A549 (cell line): ENCODE measurements at regions not wholly inside any gene's neighbourhood (a gene's known extent, or its start where the extent isn't known, plus 50 kb on each side); places are given as distances from the start of the nearest gene placed in this dataset.

Experiments
- ATAC-seq, 2 experiments: fragments of 200-7000 bp in 1 of 2; fragments of >200 bp in 1 of 2; cut with Nextera tagmentation in 1 of 2; cut with Tn5 transposase in 1 of 2; 3 replicates each; pipeline versions ENCODE4 v1.8.0 to v1.9.1; 2018 to 2020; ENCODE audit warnings: mild to moderate bottlenecking in 1 of 2, moderate library complexity in 1 of 2
- CTCF ChIA-PET: fragments of 300-600 bp; sonication (Branson Sonifier 250); formaldehyde crosslinking; extraction: SDS; loops from one replicate; lab custom pipeline; 2021; ENCODE audit warnings: antibody characterized with exemption, inconsistent platforms; lab: Yijun Ruan, JAX
- POLR2A ChIA-PET: fragments of 350-600 bp; formaldehyde crosslinking; extraction: SDS; loops from one replicate; lab custom pipeline; 2021; ENCODE audit warnings: antibody characterized with exemption, inconsistent platforms; lab: Yijun Ruan, JAX
- DNase-seq, 2 experiments: peaks; one replicate each; pipeline versions ENCODE4 v3.0.0 to v3.0.0-alpha.2; 2011 to 2016; ENCODE audit warnings: low read depth in 1 of 2, low spot score in 1 of 2
- FAIRE-seq: peaks from 2 replicates; lab custom pipeline; 2011; peaks lifted over from hg19 to GRCh38; lab: Jason Lieb, UNC
- H3K27ac ChIP-seq, 2 experiments: fragments of >200 bp; sonication (Bioruptor Twin); formaldehyde crosslinking; 3 replicates each; pipeline ENCODE4 v1.5.1; 2016 to 2017
- H3K4me1 ChIP-seq: fragments of >200 bp; sonication (Bioruptor Twin); formaldehyde crosslinking; 3 replicates; pipeline ENCODE4 v1.6.1; 2016
- H3K4me2 ChIP-seq: fragments of >200 bp; sonication (Bioruptor Twin); formaldehyde crosslinking; 3 replicates; pipeline ENCODE4 v1.6.1; 2016
- H3K4me3 ChIP-seq: fragments of >200 bp; sonication (Bioruptor Twin); formaldehyde crosslinking; 3 replicates; pipeline ENCODE4 v1.5.1; 2016
- H3K9me3 ChIP-seq: fragments of >200 bp; sonication (Bioruptor Twin); formaldehyde crosslinking; 3 replicates; pipeline ENCODE4 v1.6.1; 2016
- CEBPB ChIP-seq, 2 experiments: fragments of >200 bp in 1 of 2; sonication (Bioruptor Twin) in 1 of 2; formaldehyde crosslinking in 1 of 2; IDR thresholded peaks; 2 replicates each; pipeline ENCODE4 v1.6.1; 2012 to 2016
- CHD4 ChIP-seq: fragments of 200-600 bp; sonication (generic); IDR thresholded peaks from 2 replicates; pipeline ENCODE4 v1.6.1; 2016; ENCODE audit warnings: antibody characterized with exemption, mild to moderate bottlenecking, borderline replicate concordance
- EP300 ChIP-seq, 2 experiments: fragments of >200 bp; sonication (Bioruptor Twin); formaldehyde crosslinking; IDR thresholded peaks; 2 replicates in 1 of 2; 3 replicates in 1 of 2; pipeline ENCODE4 v1.6.1; 2016 to 2017
- FOSL2 ChIP-seq, 2 experiments: fragments of 450-650 bp in 1 of 2; fragments of >200 bp in 1 of 2; sonication (Bioruptor Twin) in 1 of 2; formaldehyde crosslinking; IDR thresholded peaks; 2 replicates each; pipeline versions ENCODE4 v1.5.0 to v1.6.1; 2016 to 2020; ENCODE audit warnings: mild to moderate bottlenecking in 1 of 2, moderate library complexity in 1 of 2
- GATA3 ChIP-seq: IDR thresholded peaks from 2 replicates; pipeline ENCODE4 v1.6.1; 2012; ENCODE audit warnings: borderline replicate concordance
- HOXA7 ChIP-seq: fragments of 250-450 bp; sonication (Bioruptor Pico); IDR thresholded peaks from 2 replicates; pipeline ENCODE4 v1.5.0; 2020; ENCODE audit warnings: mild to moderate bottlenecking, moderate library complexity
- JUN ChIP-seq, 2 experiments: fragments of >200 bp; sonication (Bioruptor Twin); formaldehyde crosslinking; IDR thresholded peaks; 2 replicates in 1 of 2; 3 replicates in 1 of 2; pipeline ENCODE4 v1.6.1; 2016 to 2017
- JUNB ChIP-seq: fragments of >200 bp; sonication (Bioruptor Twin); formaldehyde crosslinking; IDR thresholded peaks from 2 replicates; pipeline ENCODE4 v1.6.1; 2016
- MAX ChIP-seq: IDR thresholded peaks from 2 replicates; pipeline ENCODE4 v1.6.1; 2012
- MAZ ChIP-seq: fragments of 150-350 bp; IDR thresholded peaks from 2 replicates; pipeline ENCODE4 v1.6.1; 2014; ENCODE audit warnings: antibody characterized with exemption, low read depth, low read length, borderline replicate concordance
- NR3C1 ChIP-seq: fragments of >200 bp; sonication (Bioruptor Twin); formaldehyde crosslinking; IDR thresholded peaks from 3 replicates; pipeline ENCODE4 v1.6.1; 2017
- PHF8 ChIP-seq: fragments of 200-600 bp; sonication (generic); IDR thresholded peaks from 2 replicates; pipeline ENCODE4 v1.6.1; 2016; ENCODE audit warnings: low read depth, mild to moderate bottlenecking, antibody characterized with exemption, moderate library complexity, borderline replicate concordance
- POLR2A ChIP-seq: IDR thresholded peaks from 2 replicates; pipeline ENCODE4 v1.6.1; 2012; ENCODE audit warnings: mild to moderate bottlenecking, low read length
- RAD21 ChIP-seq, 2 experiments: fragments of >200 bp in 1 of 2; sonication (Bioruptor Twin) in 1 of 2; formaldehyde crosslinking in 1 of 2; IDR thresholded peaks in 1 of 2; conservative IDR thresholded peaks in 1 of 2; 2 replicates in 1 of 2; 3 replicates in 1 of 2; pipeline ENCODE4 v1.6.1; 2012 to 2018; ENCODE audit warnings: inconsistent platforms in 1 of 2
- RARB ChIP-seq: fragments of 250-450 bp; sonication (Bioruptor Pico); IDR thresholded peaks from 2 replicates; pipeline ENCODE4 v1.8.0; 2021; ENCODE audit warnings: mild to moderate bottlenecking, moderate library complexity
- SMC3 ChIP-seq: fragments of >200 bp; sonication (Bioruptor Twin); formaldehyde crosslinking; IDR thresholded peaks from 3 replicates; pipeline ENCODE4 v1.6.1; 2018; ENCODE audit warnings: inconsistent platforms
- TFCP2L1 ChIP-seq: fragments of 250-450 bp; sonication (Bioruptor Pico); IDR thresholded peaks from 2 replicates; pipeline ENCODE4 v1.5.0; 2021; ENCODE audit warnings: mild to moderate bottlenecking
- ZSCAN20 ChIP-seq: fragments of 250-450 bp; sonication (Bioruptor Pico); IDR thresholded peaks from 2 replicates; pipeline ENCODE4 v1.8.0; 2022; ENCODE audit warnings: mild to moderate bottlenecking, moderate library complexity
- WGBS: methylation state at CpG from one replicate; pipeline ENCODE4 v1.1.6; 2017; ENCODE audit errors: missing lambda C conversion rate; 5-methylcytosine and 5-hydroxymethylcytosine counted together
- TF ChIP-seq, protein P1 (sequence below): IDR thresholded peaks from 2 replicates; pipeline ENCODE4 v1.6.1; 2012; ENCODE audit warnings: low read depth, borderline replicate concordance
- TF ChIP-seq, protein P2 (sequence below): fragments of 200-600 bp; sonication (generic); IDR thresholded peaks from 2 replicates; pipeline ENCODE4 v1.6.1; 2016; ENCODE audit warnings: antibody characterized with exemption, mild to moderate bottlenecking, moderate library complexity
- TF ChIP-seq, protein P3 (sequence below): IDR thresholded peaks from 2 replicates; pipeline ENCODE4 v1.6.1; 2012
- TF ChIP-seq, protein P4 (sequence below): fragments of >200 bp; sonication (Bioruptor Twin); formaldehyde crosslinking; IDR thresholded peaks from 3 replicates; pipeline ENCODE4 v1.6.1; 2016
- TF ChIP-seq, protein P5 (sequence below): fragments of 250-450 bp; sonication (Bioruptor Pico); IDR thresholded peaks from 2 replicates; pipeline ENCODE4 v1.5.0; 2021; ENCODE audit warnings: mild to moderate bottlenecking, moderate library complexity, borderline replicate concordance

DNA sequence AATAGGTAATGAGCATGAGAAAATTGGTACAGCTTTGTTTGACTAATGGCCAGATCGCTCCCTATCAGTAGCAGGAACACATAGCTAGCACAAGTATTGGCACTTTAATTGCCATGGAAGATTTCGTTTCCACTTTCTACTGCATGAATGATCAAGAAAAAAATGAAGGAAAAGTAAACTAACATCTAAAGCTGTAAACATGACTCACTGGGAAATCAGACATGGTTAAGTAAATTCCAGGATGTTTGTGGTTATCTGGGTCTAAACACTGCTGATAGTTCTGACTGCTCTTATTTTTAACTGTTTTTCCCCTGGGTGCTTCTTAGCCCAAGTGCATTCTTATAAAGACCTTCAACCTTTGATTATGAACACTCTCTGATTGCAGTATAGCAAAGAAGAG, 388.9 kb downstream of the NR2F1-AS1 start:
- ChIA-PET CTCF (no interaction called here), POLR2A (interaction anchor here (0.9 kb wide), 1 partner anchor 392 kb away, joined by 5 read pairs; no protein-coding TSS in a partner anchor)
- 3% methylated on average over 2 of the region's 2 CpGs for WGBS
- TF ChIP-seq HOXA7 (CRISPR knock-in tag) (no peak), POLR2A (no peak), PHF8 (no peak), RARB (CRISPR knock-in tag) (no peak), MAX (peak; percentile 63), SMC3 (peak; percentile 48; the same call in 2 of the 3 replicates), EP300 (IDR thresholded peaks at IDR 0.05) (peak; percentile 42 to 68; a peak in 2 of 5 replicates), CEBPB (IDR thresholded peaks at IDR 0.05) (peak in 1 of 2 experiments; percentile 68; a peak in 1 of 4 replicates), FOSL2 (IDR thresholded peaks at IDR 0.05) (peak; percentile 81), FOSL2 (CRISPR knock-in tag; IDR thresholded peaks at IDR 0.05) (peak; percentile 93), NR3C1 (no peak), ZSCAN20 (CRISPR knock-in tag) (no peak), CHD4 (no peak), GATA3 (peak; percentile 92), MAZ (no peak), JUNB (peak; percentile 96), JUN (IDR thresholded peaks at IDR 0.05) (peak; percentile 59 to 79; a peak in 2 of 5 replicates), TFCP2L1 (CRISPR knock-in tag) (no peak), RAD21 (conservative IDR thresholded peaks at IDR 0.05 in 1 of 2, IDR thresholded peaks at IDR 0.05 in 1 of 2) (peak in 1 of 2 experiments; percentile 32; a peak in 3 of 5 replicates)
- TF ChIP-seq, protein P1, sequence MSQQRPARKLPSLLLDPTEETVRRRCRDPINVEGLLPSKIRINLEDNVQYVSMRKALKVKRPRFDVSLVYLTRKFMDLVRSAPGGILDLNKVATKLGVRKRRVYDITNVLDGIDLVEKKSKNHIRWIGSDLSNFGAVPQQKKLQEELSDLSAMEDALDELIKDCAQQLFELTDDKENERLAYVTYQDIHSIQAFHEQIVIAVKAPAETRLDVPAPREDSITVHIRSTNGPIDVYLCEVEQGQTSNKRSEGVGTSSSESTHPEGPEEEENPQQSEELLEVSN, result no peak
- TF ChIP-seq, protein P2, sequence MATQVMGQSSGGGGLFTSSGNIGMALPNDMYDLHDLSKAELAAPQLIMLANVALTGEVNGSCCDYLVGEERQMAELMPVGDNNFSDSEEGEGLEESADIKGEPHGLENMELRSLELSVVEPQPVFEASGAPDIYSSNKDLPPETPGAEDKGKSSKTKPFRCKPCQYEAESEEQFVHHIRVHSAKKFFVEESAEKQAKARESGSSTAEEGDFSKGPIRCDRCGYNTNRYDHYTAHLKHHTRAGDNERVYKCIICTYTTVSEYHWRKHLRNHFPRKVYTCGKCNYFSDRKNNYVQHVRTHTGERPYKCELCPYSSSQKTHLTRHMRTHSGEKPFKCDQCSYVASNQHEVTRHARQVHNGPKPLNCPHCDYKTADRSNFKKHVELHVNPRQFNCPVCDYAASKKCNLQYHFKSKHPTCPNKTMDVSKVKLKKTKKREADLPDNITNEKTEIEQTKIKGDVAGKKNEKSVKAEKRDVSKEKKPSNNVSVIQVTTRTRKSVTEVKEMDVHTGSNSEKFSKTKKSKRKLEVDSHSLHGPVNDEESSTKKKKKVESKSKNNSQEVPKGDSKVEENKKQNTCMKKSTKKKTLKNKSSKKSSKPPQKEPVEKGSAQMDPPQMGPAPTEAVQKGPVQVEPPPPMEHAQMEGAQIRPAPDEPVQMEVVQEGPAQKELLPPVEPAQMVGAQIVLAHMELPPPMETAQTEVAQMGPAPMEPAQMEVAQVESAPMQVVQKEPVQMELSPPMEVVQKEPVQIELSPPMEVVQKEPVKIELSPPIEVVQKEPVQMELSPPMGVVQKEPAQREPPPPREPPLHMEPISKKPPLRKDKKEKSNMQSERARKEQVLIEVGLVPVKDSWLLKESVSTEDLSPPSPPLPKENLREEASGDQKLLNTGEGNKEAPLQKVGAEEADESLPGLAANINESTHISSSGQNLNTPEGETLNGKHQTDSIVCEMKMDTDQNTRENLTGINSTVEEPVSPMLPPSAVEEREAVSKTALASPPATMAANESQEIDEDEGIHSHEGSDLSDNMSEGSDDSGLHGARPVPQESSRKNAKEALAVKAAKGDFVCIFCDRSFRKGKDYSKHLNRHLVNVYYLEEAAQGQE, result no peak
- TF ChIP-seq, protein P3, sequence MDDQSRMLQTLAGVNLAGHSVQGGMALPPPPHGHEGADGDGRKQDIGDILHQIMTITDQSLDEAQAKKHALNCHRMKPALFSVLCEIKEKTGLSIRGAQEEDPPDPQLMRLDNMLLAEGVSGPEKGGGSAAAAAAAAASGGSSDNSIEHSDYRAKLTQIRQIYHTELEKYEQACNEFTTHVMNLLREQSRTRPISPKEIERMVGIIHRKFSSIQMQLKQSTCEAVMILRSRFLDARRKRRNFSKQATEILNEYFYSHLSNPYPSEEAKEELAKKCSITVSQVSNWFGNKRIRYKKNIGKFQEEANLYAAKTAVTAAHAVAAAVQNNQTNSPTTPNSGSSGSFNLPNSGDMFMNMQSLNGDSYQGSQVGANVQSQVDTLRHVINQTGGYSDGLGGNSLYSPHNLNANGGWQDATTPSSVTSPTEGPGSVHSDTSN, result no peak
- TF ChIP-seq, protein P4, sequence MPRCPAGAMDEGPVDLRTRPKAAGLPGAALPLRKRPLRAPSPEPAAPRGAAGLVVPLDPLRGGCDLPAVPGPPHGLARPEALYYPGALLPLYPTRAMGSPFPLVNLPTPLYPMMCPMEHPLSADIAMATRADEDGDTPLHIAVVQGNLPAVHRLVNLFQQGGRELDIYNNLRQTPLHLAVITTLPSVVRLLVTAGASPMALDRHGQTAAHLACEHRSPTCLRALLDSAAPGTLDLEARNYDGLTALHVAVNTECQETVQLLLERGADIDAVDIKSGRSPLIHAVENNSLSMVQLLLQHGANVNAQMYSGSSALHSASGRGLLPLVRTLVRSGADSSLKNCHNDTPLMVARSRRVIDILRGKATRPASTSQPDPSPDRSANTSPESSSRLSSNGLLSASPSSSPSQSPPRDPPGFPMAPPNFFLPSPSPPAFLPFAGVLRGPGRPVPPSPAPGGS, result peak; percentile 74; the same call in 1 of the 3 replicates
- TF ChIP-seq, protein P5, sequence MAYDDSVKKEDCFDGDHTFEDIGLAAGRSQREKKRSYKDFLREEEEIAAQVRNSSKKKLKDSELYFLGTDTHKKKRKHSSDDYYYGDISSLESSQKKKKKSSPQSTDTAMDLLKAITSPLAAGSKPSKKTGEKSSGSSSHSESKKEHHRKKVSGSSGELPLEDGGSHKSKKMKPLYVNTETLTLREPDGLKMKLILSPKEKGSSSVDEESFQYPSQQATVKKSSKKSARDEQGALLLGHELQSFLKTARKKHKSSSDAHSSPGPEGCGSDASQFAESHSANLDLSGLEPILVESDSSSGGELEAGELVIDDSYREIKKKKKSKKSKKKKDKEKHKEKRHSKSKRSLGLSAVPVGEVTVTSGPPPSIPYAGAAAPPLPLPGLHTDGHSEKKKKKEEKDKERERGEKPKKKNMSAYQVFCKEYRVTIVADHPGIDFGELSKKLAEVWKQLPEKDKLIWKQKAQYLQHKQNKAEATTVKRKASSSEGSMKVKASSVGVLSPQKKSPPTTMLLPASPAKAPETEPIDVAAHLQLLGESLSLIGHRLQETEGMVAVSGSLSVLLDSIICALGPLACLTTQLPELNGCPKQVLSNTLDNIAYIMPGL (CRISPR knock-in tag), result no peak
- ATAC-seq (peak; percentile 41 to 85; a peak in 3 of 6 replicates), DNase-seq (peak; percentile 7 to 68), FAIRE-seq (peak; percentile 94)
- H3K4me3 ChIP-seq, result no peak overlapping the region
- no peaks in the 10 kb centered on the region for H3K9me3 ChIP-seq
- peaks cover 51% of the 10 kb centered on the region for H3K4me1 ChIP-seq
- H3K4me2 ChIP-seq, result peak overlapping the region; percentile 54
- H3K27ac ChIP-seq, result peak overlapping the region; percentile 4 to 61; a peak in 4 of 6 replicates
